ENCODE measurements at regions not wholly inside any gene's neighbourhood (a gene's known extent, or its start where the extent isn't known, plus 50 kb on each side); places are given as distances from the start of the nearest gene placed in this dataset.

DNA sequence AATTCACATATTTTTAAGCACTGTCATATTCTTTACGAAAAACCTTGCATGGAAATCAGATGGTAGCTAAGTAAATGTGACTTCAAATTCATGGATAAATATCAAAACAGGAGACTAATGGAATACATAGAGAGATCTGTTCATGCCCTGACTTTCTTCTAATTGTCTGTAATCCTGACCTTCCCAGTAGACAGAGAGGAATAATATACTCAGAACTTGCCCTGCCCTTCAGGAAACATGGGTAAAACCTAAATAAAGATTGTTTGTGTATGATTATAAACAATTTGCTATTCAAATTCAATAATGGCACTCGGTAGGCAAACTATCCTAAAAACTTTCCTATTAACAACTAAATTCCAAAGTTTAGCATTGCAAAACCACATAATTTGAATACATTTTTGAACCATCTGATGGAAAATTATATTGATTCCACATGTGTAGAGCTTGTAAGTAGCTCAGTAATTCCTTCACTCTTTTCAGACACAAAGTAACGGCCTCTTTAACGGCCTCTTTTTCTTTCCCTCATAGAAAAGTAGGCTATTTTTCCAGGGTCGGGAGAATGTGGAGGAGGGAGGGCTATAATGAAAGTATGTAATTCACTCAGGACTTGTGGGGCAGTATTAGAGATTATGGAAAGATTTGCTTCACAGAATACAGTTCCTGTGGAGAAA, 227.6 kb downstream of the ALDH8A1 start:
- H3K36me3 Mint-ChIP-seq (ENCODE audit: low read depth) = no peaks in the 10 kb centered on the region
- H3K4me1 Mint-ChIP-seq = peaks cover 25% of the 10 kb centered on the region
- TF ChIP-seq, protein P1, sequence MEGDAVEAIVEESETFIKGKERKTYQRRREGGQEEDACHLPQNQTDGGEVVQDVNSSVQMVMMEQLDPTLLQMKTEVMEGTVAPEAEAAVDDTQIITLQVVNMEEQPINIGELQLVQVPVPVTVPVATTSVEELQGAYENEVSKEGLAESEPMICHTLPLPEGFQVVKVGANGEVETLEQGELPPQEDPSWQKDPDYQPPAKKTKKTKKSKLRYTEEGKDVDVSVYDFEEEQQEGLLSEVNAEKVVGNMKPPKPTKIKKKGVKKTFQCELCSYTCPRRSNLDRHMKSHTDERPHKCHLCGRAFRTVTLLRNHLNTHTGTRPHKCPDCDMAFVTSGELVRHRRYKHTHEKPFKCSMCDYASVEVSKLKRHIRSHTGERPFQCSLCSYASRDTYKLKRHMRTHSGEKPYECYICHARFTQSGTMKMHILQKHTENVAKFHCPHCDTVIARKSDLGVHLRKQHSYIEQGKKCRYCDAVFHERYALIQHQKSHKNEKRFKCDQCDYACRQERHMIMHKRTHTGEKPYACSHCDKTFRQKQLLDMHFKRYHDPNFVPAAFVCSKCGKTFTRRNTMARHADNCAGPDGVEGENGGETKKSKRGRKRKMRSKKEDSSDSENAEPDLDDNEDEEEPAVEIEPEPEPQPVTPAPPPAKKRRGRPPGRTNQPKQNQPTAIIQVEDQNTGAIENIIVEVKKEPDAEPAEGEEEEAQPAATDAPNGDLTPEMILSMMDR (IDR thresholded peaks at IDR 0.05) = no peak
- peak overlapping the region; percentile 2 for H3K27ac Mint-ChIP-seq
- H3K27me3 Mint-ChIP-seq (ENCODE audit: low read depth, poor library complexity) = peaks cover 4% of the 10 kb centered on the region
- H3K9me3 Mint-ChIP-seq = no peaks in the 10 kb centered on the region
- no peak overlapping the region for H3K4me3 Mint-ChIP-seq
- DNase-seq = no peak

- TF ChIP-seq, protein P1 (IDR thresholded peaks at IDR 0.05) = no peak
- DNase-seq = no peak
- peaks cover 4% of the 10 kb centered on the region for H3K27me3 Mint-ChIP-seq (ENCODE audit: low read depth, poor library complexity)
- no peaks in the 10 kb centered on the region for H3K9me3 Mint-ChIP-seq
- H3K27ac Mint-ChIP-seq = no peak overlapping the region
- no peak overlapping the region for H3K4me3 Mint-ChIP-seq
- H3K4me1 Mint-ChIP-seq = peaks cover 25% of the 10 kb centered on the region
- H3K36me3 Mint-ChIP-seq (ENCODE audit: low read depth) = no peaks in the 10 kb centered on the region
Measured at GRCh38 chr6:134721060-134721405, 228.9 kb downstream of the ALDH8A1 start.

GRCh38 chr6:134720353-134721059, 229.4 kb downstream of the ALDH8A1 start:
- H3K36me3 Mint-ChIP-seq (ENCODE audit: low read depth) = no peaks in the 10 kb centered on the region
- no peak overlapping the region for H3K4me3 Mint-ChIP-seq
- peaks cover 7% of the 10 kb centered on the region for H3K27me3 Mint-ChIP-seq (ENCODE audit: low read depth, poor library complexity)
- TF ChIP-seq, protein P1 (IDR thresholded peaks at IDR 0.05) = no peak
- H3K9me3 Mint-ChIP-seq = no peaks in the 10 kb centered on the region
- DNase-seq = no peak
- peaks cover 25% of the 10 kb centered on the region for H3K4me1 Mint-ChIP-seq
- no peak overlapping the region for H3K27ac Mint-ChIP-seq

GRCh38 chr6:134719911-134720310, 230.0 kb downstream of the ALDH8A1 start:
- H3K4me3 Mint-ChIP-seq = no peak overlapping the region
- TF ChIP-seq, protein P1 (IDR thresholded peaks at IDR 0.05) = no peak
- no peak for DNase-seq
- H3K36me3 Mint-ChIP-seq (ENCODE audit: low read depth) = no peaks in the 10 kb centered on the region
- no peak overlapping the region for H3K27ac Mint-ChIP-seq
- H3K9me3 Mint-ChIP-seq = no peaks in the 10 kb centered on the region
- H3K4me1 Mint-ChIP-seq = peaks cover 25% of the 10 kb centered on the region
- H3K27me3 Mint-ChIP-seq (ENCODE audit: low read depth, poor library complexity) = peaks cover 3% of the 10 kb centered on the region

GRCh38 chr6:134719286-134719685, 230.6 kb downstream of the ALDH8A1 start:
- Mint-ChIP-seq H3K4me3 (no peak overlapping the region), H3K36me3 (ENCODE audit: low read depth) (no peaks in the 10 kb centered on the region), H3K27me3 (ENCODE audit: low read depth, poor library complexity) (peaks cover 3% of the 10 kb centered on the region), H3K27ac (no peak overlapping the region), H3K9me3 (no peaks in the 10 kb centered on the region), H3K4me1 (peaks cover 25% of the 10 kb centered on the region)
- no peak for DNase-seq
- TF ChIP-seq, protein P1 (IDR thresholded peaks at IDR 0.05) = no peak

GRCh38 chr6:134714679-134715078, 235.2 kb downstream of the ALDH8A1 start:
- Mint-ChIP-seq H3K9me3 (no peaks in the 10 kb centered on the region), H3K4me1 (peaks cover 5% of the 10 kb centered on the region), H3K36me3 (ENCODE audit: low read depth) (no peaks in the 10 kb centered on the region), H3K27me3 (ENCODE audit: low read depth, poor library complexity) (peaks cover 6% of the 10 kb centered on the region), H3K27ac (peak overlapping the region; percentile 93), H3K4me3 (no peak overlapping the region)
- TF ChIP-seq, protein P1 (IDR thresholded peaks at IDR 0.05) = no peak
- no peak for DNase-seq
